OCI-LY7 (cell line): ENCODE measurements at regions not wholly inside any gene's neighbourhood (a gene's known extent, or its start where the extent isn't known, plus 50 kb on each side); places are given as distances from the start of the nearest gene placed in this dataset.

Source experiments
- CTCF ChIP-seq: fragments of 200-600 bp; sonication (generic); conservative IDR thresholded peaks from 2 replicates; pipeline ENCODE4 v1.5.1; 2014; ENCODE audit warnings: mild to moderate bottlenecking, antibody characterized with exemption, low read length, moderate library complexity, mixed read lengths
- EZH2phosphoT487 ChIP-seq: fragments of 200-600 bp; sonication (generic); IDR thresholded peaks from 2 replicates; pipeline ENCODE4 v1.6.1; 2018; ENCODE audit warnings: low read depth, borderline replicate concordance, mild to moderate bottlenecking, mixed run types, antibody characterized with exemption, low read length, moderate library complexity, mixed read lengths

- TF ChIP-seq CTCF (no peak), EZH2phosphoT487 (no peak)
These were observed 814.9 kb downstream of the LRFN5 start for GRCh38 chr14:42421377-42422078.
